K562 (cell line): ENCODE measurements at regions not wholly inside any gene's neighbourhood (a gene's known extent, or its start where the extent isn't known, plus 50 kb on each side); places are given as distances from the start of the nearest gene placed in this dataset.

Experiments used
- ATAC-seq: fragments of 200-7000 bp; cut with Tn5 transposase; 3 replicates; pipeline ENCODE4 v1.9.1; 2020; ENCODE audit warnings: moderate library complexity
- BruUV-seq: library from RNA; stranded (reverse); fragments of 400-500 nt; replicated peaks from 2 replicates; lab custom pipeline; 2021; lab: Mats Ljungman, UMichigan
- CTCF ChIA-PET: fragments of 300-600 bp; formaldehyde crosslinking; extraction: SDS; loops from one replicate; lab custom pipeline; 2021; ENCODE audit warnings: low intra/inter-chr PET ratio; lab: Yijun Ruan, JAX
- POLR2A ChIA-PET: fragments of 300-600, 350-650 bp; sonication (Branson Sonifier 250); formaldehyde crosslinking; extraction: SDS; loops from one replicate; lab custom pipeline; 2021; ENCODE audit warnings: antibody characterized with exemption, inconsistent platforms; lab: Yijun Ruan, JAX
- DNase-seq, 4 experiments: peaks; one replicate each; pipeline versions ENCODE4 v3.0.0 to v3.0.0-alpha.2; 2011 to 2018; ENCODE audit warnings: low spot score in 3 of 4, mixed read lengths in 3 of 4; ENCODE audit errors: extremely low read depth in 1 of 4
- FAIRE-seq: peaks from 2 replicates; lab custom pipeline; 2011; peaks lifted over from hg19 to GRCh38; lab: Jason Lieb, UNC
- H2AFZ ChIP-seq: 2 replicates; pipeline ENCODE4 v1.6.0; 2011; ENCODE audit warnings: low read depth, low read length, control low read depth, inconsistent platforms
- H3K27ac ChIP-seq: fragments of 200-600 bp; 3 replicates; pipeline ENCODE4 v1.8.0; 2011; ENCODE audit warnings: low read depth, mild to moderate bottlenecking, control low read depth, inconsistent platforms, low read length, moderate library complexity, mixed read lengths; ENCODE audit errors: extremely low read depth
- H3K27me3 ChIP-seq, 2 experiments: fragments of 300-600 bp in 1 of 2; 2 replicates in 1 of 2; 3 replicates in 1 of 2; pipeline versions ENCODE4 v1.6.0 to v1.8.0; 2011; ENCODE audit warnings: inconsistent platforms in 2 of 2, low read length in 2 of 2, mild to moderate bottlenecking in 1 of 2, mixed read lengths in 1 of 2, moderate library complexity in 1 of 2; ENCODE audit not compliant: control insufficient read depth in 2 of 2, insufficient read depth in 2 of 2
- H3K36me3 ChIP-seq: fragments of 300-600 bp; 3 replicates; pipeline ENCODE4 v1.8.0; 2011; ENCODE audit warnings: mild to moderate bottlenecking, low read length, inconsistent platforms; ENCODE audit not compliant: control insufficient read depth, insufficient read depth
- H3K4me1 ChIP-seq, 2 experiments: fragments of 200-600 bp in 1 of 2; replicated peaks in 1 of 2; 2 replicates in 1 of 2; 3 replicates in 1 of 2; pipeline versions ENCODE4 v1.5.1 to v1.8.0; 2011; ENCODE audit warnings: inconsistent platforms in 2 of 2, low read length in 2 of 2, mild to moderate bottlenecking in 1 of 2, mixed read lengths in 1 of 2, moderate library complexity in 1 of 2; ENCODE audit not compliant: control insufficient read depth in 2 of 2, insufficient read depth in 2 of 2
- H3K4me2 ChIP-seq: 2 replicates; pipeline ENCODE4 v1.6.1; 2011; ENCODE audit warnings: low read length, control low read depth, inconsistent platforms, mixed read lengths; ENCODE audit not compliant: insufficient read depth
- H3K4me3 ChIP-seq: fragments of 200-600 bp; sonication (generic), shearing (Covaris generic); 2 replicates; pipeline ENCODE4 v1.5.1; 2016; ENCODE audit warnings: control low read depth, inconsistent platforms
- H3K79me2 ChIP-seq: fragments of 200-600 bp; 3 replicates; pipeline ENCODE4 v1.8.0; 2011; ENCODE audit warnings: low read length, inconsistent platforms; ENCODE audit not compliant: control insufficient read depth, insufficient read depth
- H3K9ac ChIP-seq, 2 experiments: 2 replicates each; pipeline versions ENCODE4 v1.6.0 to v1.6.1; 2011; ENCODE audit warnings: low read depth in 2 of 2, low read length in 2 of 2, control low read depth in 1 of 2, inconsistent platforms in 1 of 2, mild to moderate bottlenecking in 1 of 2, mixed read lengths in 1 of 2; ENCODE audit not compliant: insufficient read depth in 1 of 2
- H3K9me1 ChIP-seq: one replicate; pipeline ENCODE4 v1.6.0; 2011; ENCODE audit warnings: inconsistent platforms, mild to moderate bottlenecking, low read length, moderate library complexity; ENCODE audit not compliant: control insufficient read depth, insufficient read depth
- H3K9me3 ChIP-seq: replicated peaks from 2 replicates; pipeline ENCODE4 v1.5.1; 2011; ENCODE audit warnings: low read depth, low read length, inconsistent platforms; ENCODE audit not compliant: control insufficient read depth, insufficient read depth
- H4K20me1 ChIP-seq: replicated peaks from 2 replicates; pipeline ENCODE4 v1.6.1; 2011; ENCODE audit warnings: low read length, inconsistent platforms, mixed read lengths; ENCODE audit not compliant: control insufficient read depth, insufficient read depth
- KDM1A ChIP-seq, 2 experiments: fragments of 450-650 bp; IDR thresholded peaks; 2 replicates each; pipeline ENCODE4 v1.6.1; 2016; ENCODE audit warnings: mild to moderate bottlenecking in 2 of 2
- RBM14 ChIP-seq: fragments of 200-400 bp; formaldehyde crosslinking; IDR thresholded peaks from 2 replicates; pipeline ENCODE4 v1.6.1; 2018; ENCODE audit warnings: low read depth, mild to moderate bottlenecking, low read length, moderate library complexity, borderline replicate concordance; ENCODE audit not compliant: insufficient read depth
- RNF2 ChIP-seq: sonication (generic); IDR thresholded peaks from 2 replicates; pipeline ENCODE4 v1.6.1; 2016
- SNIP1 ChIP-seq: fragments of 450-650 bp; IDR thresholded peaks from 2 replicates; pipeline ENCODE4 v1.7.1; 2017; ENCODE audit warnings: low read depth, mild to moderate bottlenecking
- ZNF79 ChIP-seq: fragments of 250-450 bp; sonication (Bioruptor Pico); IDR thresholded peaks from 2 replicates; pipeline ENCODE4 v1.4.0; 2020; ENCODE audit warnings: low read depth, mild to moderate bottlenecking, moderate library complexity
- WGBS: fragments of 100-300 bp; shearing (Covaris generic); methylation state at CpG from one replicate; pipeline ENCODE4 v1.1.6; 2016; ENCODE audit warnings: low coverage, mixed read lengths; ENCODE audit not compliant: insufficient coverage; ENCODE audit errors: missing lambda C conversion rate; 5-methylcytosine and 5-hydroxymethylcytosine counted together
- in situ Hi-C: fragments of 300-500 bp; cut with MboI; formaldehyde crosslinking; loops from 4 replicates; pipeline ENCODE4 v1.15.0; 2018; ENCODE audit warnings: inconsistent platforms, mixed read lengths
- intact Hi-C: fragments of 100-400 bp; cut with micrococcal nuclease; formaldehyde crosslinking; loops from 2 replicates; pipeline ENCODE4 v1.14.2; 2022
- TF ChIP-seq, protein P1 (sequence below): IDR thresholded peaks from 2 replicates; pipeline ENCODE4 v1.6.1; 2016; ENCODE audit warnings: missing genetic modification characterization, missing compliant biosample characterization
- TF ChIP-seq, protein P2 (sequence below), 2 experiments: fragments of 200-800 bp in 1 of 2; sonication (Bioruptor generic) in 1 of 2; sonication (generic) in 1 of 2; formaldehyde crosslinking in 1 of 2; IDR thresholded peaks in 1 of 2; conservative IDR thresholded peaks in 1 of 2; 2 replicates each; pipeline versions ENCODE4 v1.5.0 to v1.6.1; 2016 to 2020; ENCODE audit warnings: missing compliant biosample characterization in 1 of 2, missing genetic modification characterization in 1 of 2, missing genetic modification reagents in 1 of 2

DNA sequence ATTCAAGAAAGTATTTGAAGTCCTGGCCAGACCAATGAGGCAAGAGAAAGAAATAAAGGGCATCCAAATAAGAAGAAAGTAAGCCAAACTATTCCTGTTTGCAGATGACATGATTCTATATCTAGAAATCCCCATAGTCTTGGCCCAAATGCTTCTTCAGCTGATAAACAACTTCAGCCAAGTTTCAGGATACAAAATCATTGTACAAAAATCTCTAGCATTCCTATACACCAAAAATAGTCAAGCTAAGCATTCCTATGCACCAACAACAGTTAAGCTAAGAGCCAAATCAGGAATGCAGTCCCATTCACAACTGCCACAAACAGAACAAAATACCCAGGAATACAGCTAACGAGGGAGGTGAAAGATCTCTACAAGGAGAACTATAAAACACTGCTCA, 60.1 kb upstream of the PHIP start:
- Histone ChIP-seq H3K27ac (no peak overlapping the region), H3K79me2 (no peaks in the 10 kb centered on the region), H3K9ac (no peak overlapping the region), H2AFZ (no peak overlapping the region), H3K27me3 (no peaks in the 10 kb centered on the region), H3K36me3 (no peaks in the 10 kb centered on the region), H3K9me3 (no peaks in the 10 kb centered on the region), H3K4me3 (no peak overlapping the region), H3K4me2 (no peak overlapping the region), H4K20me1 (no peaks in the 10 kb centered on the region), H3K4me1 (no peaks in the 10 kb centered on the region), H3K9me1 (no peaks in the 10 kb centered on the region)
- ChIA-PET CTCF (no interaction called here), POLR2A (no interaction called here)
- 0% methylated on average over 1 of the region's 1 CpG for WGBS
- DNase-seq (no peak), ATAC-seq (no peak), FAIRE-seq (no peak)
- no TSS peak for BruUV-seq
- in situ Hi-C loops (no loop called here), intact Hi-C loops (no loop called here)
- TF ChIP-seq KDM1A (IDR thresholded peaks at IDR 0.05) = no peak
- TF ChIP-seq RBM14 = no peak

DNA sequence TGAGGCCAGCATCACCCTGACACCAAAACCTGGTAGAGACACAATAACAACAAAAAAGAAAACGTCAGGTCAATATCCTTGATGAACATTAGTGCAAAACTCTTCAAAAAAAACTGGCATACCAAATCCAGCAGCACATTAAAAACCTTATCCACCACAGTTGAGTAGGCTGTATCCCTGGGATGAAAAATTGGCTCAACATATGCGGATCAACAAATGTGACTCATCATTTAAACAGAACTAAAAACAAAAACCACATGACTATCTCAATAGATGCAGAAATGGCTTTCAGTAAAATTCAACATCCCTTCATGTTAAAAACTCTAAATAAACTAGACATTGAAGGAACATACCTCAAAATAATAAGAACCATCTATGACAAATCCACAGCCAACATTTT, 59.6 kb upstream of the PHIP start:
- FAIRE-seq (no peak), DNase-seq (no peak), ATAC-seq (no peak)
- no peak overlapping the region for H3K4me3 ChIP-seq
- in situ Hi-C loops (no loop called here), intact Hi-C loops (no loop called here)
- H3K9ac ChIP-seq = no peak overlapping the region
- no peaks in the 10 kb centered on the region for H3K27me3 ChIP-seq
- no peaks in the 10 kb centered on the region for H3K9me1 ChIP-seq
- CTCF ChIA-PET = no interaction called here
- no peak overlapping the region for H3K27ac ChIP-seq
- H3K36me3 ChIP-seq = no peaks in the 10 kb centered on the region
- no peaks in the 10 kb centered on the region for H4K20me1 ChIP-seq
- H3K9me3 ChIP-seq = no peaks in the 10 kb centered on the region
- H3K79me2 ChIP-seq = no peaks in the 10 kb centered on the region
- POLR2A ChIA-PET = no interaction called here
- no peaks in the 10 kb centered on the region for H3K4me1 ChIP-seq
- H3K4me2 ChIP-seq = no peak overlapping the region
- TF ChIP-seq, protein P1, sequence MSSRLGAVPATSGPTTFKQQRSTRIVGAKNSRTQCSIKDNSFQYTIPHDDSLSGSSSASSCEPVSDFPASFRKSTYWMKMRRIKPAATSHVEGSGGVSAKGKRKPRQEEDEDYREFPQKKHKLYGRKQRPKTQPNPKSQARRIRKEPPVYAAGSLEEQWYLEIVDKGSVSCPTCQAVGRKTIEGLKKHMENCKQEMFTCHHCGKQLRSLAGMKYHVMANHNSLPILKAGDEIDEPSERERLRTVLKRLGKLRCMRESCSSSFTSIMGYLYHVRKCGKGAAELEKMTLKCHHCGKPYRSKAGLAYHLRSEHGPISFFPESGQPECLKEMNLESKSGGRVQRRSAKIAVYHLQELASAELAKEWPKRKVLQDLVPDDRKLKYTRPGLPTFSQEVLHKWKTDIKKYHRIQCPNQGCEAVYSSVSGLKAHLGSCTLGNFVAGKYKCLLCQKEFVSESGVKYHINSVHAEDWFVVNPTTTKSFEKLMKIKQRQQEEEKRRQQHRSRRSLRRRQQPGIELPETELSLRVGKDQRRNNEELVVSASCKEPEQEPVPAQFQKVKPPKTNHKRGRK (tag) = no peak
- TF ChIP-seq, protein P2, sequence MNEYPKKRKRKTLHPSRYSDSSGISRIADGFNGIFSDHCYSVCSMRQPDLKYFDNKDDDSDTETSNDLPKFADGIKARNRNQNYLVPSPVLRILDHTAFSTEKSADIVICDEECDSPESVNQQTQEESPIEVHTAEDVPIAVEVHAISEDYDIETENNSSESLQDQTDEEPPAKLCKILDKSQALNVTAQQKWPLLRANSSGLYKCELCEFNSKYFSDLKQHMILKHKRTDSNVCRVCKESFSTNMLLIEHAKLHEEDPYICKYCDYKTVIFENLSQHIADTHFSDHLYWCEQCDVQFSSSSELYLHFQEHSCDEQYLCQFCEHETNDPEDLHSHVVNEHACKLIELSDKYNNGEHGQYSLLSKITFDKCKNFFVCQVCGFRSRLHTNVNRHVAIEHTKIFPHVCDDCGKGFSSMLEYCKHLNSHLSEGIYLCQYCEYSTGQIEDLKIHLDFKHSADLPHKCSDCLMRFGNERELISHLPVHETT (CRISPR knock-in tag; conservative IDR thresholded peaks at IDR 0.05 in 1 of 2, IDR thresholded peaks at IDR 0.05 in 1 of 2) = no peak
- TF ChIP-seq RNF2 (no peak), ZNF79 (CRISPR knock-in tag) (no peak), SNIP1 (no peak)
- TF ChIP-seq, all 486 proteins: peak for 0
- no peak overlapping the region for H2AFZ ChIP-seq
- no TSS peak for BruUV-seq
- 0% methylated on average over 2 of the region's 2 CpGs for WGBS
